Activated CD4-positive, alpha-beta T cell treated with anti-CD3 and anti-CD28 coated beads, Interleukin-2, amount 50 U/mL, for 48 hours (primary cell): ENCODE measurements at regions not wholly inside any gene's neighbourhood (a gene's known extent, or its start where the extent isn't known, plus 50 kb on each side); places are given as distances from the start of the nearest gene placed in this dataset.

Experiments
- DNase-seq, 2 experiments: peaks; one replicate each; pipeline ENCODE4 v3.0.0-alpha.2; 2020

DNA sequence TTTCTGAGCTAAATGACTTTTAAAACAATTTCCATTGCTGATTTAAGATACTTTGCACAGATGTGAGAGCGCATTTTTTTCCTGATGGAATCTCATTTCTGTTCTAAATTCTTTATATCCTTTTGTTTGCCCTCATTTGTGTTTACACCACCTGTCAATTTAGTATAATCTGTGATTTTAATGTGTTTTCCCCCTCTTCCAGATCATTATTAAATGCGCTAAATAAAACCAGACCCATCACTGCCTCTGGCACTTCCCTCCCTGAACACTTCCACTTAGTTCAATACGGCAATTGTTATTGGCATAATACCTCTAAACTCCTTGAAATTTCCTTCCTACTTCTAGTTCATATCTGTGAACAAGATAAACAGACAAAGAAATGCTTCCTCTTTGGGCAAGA lies 186.9 kb upstream of the ADGRL2 start:
- no peak for DNase-seq

DNA sequence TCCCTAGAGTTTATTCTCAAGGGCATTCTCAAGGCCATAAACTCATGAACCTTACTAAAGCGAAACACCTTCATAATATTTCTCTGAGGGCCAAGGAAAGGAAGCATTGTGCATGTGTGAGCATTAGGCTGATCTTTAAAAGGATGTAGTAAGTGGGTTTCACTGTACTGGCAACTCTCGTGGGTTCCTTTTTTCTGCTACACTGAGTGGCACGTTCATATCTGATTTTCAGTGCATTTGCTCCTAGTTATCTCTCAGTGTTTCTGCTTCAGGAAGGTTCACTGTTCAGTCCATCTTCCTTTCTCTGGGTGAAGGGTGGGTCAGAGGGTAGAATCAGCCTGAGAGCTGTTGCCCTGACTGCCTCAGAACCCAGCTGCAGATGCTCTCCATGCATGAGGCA lies 192.8 kb upstream of the ADGRL2 start:
- DNase-seq = no peak

DNA sequence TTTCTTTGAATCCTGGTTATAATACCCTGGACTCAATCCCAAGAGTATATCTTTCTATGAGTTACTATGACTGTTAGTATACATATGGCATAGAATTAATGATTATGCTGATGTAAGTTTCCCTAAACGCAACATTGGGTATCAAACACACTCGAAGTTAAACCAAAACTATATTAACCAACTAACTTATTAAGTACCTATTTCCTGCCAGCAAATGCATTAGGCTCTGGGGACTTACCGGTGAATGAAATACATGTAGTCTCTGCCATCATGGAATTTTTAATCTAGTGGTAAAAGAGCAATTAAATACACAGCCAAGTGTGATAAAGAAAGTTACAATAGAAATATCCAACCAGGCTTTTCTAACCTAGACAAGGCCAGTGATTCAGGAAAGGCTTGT lies 193.6 kb upstream of the ADGRL2 start:
- DNase-seq = no peak

DNA sequence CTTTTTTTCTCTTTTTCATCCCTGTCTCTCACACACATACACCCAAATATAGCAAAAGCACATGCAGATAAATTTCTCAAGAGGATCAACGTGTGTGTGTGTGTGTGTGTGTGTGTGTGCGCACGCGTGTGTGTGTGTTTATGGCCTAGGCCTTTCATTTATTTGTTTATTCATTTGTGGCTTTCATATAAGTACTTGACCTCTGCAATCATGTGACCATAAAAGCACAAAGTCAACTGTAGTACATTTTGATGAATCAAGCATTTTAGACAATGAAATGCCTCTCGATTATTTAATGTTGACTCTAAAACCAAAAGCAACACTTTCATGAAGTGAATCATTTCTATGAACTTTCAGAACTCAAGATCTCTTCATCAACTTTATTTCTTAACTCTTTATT lies 194.1 kb upstream of the ADGRL2 start:
- DNase-seq = no peak

DNA sequence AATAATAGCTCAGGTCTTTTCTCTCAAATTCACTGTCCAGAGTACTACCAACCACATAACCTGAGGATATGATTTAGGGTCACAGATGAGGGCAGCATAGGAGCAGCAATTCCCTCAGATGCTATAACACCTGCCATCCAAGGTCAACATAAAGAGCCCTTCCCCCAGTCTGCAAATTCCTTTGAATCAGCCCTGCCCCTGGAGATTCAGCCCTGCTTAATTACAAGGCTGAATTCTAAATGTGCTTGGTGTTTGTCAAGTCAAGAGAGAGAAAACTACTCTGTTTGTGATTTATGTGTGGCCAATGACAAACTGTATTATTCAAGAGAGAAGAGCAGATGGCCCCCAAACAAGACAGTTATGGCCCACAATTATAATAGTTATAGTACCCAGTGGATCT lies 195.7 kb upstream of the ADGRL2 start:
- DNase-seq = no peak

DNA sequence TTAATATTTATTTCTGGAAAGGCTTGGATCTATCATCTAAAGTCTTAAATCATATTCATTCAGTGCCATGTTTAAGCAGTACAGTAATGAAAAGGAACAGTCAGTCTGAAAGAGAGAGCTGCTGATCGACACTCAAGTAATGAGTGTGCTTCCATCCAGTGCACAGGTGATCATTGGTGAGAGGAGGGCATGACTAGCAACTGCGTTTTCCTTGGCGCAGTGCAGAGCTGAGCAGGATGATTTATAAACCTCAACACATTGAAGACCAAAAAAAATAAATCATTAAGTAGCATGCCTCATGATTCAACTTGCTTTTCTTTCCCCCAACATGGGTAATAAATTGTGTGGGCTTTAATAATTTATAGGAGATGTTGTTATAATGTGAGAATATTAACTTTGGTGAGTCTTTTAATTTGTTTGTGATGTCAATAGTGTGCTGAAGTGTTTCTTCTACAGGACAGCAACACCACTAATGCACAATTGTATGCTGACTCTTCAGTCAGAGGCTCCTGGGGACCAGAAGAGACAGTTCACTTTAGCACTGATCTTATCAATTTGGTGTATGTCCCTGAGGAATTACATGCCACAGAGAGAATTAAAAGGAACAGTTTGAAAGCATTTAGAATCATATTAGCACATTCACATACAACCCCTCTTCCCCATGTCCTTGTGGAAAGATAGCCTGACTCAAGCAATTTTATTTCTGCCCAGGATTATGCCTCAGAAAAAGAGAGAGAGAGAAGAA lies 199.7 kb upstream of the ADGRL2 start:
- DNase-seq = no peak

DNA sequence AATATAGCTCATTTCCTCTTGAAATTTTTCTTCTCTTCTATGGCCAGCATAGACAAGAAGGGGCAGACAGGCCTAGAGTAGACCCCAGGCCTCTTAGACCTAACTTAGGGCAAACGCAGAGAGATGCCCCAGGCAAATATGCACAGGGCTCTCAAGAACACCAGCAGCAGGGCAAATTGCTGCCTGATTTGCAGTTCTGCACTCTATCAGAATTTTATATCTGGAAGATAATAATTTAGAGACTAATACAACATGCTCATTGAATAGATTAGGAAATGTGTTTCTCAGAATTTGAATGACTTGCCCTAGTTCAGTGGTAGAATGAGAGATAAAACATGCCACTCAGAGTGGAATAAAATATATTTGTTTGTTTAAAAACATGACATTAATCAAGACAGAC lies 200.4 kb upstream of the ADGRL2 start:
- no peak for DNase-seq

DNA sequence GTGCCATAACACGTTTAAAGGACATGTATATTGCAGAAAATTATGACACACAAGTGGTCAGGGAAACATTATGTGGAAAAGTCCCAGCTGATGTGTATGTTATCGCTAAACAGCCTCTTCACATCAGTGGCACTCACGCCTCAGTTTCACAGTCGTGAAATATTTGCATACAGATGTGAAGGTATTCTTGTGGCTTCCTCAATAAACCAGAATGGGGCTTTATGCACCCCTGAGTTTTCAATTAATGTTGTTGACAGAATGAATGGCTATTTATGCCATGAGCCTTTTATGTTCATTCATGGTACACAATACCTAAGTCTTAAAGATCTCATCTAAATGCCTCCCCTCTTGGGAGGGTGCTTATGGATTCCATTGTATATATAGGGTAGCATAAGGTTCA lies 202.1 kb upstream of the ADGRL2 start:
- no peak for DNase-seq

DNA sequence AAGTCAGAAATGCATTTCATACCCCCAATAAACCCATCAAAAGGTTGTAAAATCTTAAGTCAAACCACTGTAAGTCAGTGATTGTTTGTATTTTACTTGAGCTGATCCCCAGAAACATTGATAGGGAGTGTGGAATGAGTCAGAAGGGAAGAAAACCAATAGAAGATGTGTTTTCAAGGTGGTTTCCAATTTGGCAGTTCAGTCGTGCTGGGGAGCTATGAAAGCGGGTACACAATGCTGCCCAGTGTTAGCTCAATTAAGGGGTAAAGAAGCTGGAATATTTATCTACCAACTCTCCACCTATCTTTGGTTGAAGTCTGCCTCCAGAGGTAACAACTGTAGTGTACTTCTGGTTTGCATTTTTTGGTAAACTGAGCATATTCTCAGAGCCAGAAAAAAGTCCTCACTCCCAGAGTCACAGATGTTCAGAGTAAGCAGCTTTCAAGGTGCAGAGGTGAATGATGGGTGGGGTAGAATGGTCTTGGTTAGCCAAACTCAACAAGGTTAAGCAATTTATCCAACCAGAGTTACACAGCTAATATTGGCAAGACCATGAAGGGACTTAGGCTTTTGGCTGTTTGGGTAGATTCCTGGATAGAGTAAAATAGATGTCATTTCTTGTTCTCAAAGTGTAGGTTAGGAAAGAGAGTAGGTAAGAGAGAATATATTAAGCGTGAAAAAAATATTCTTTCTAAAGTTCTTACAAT lies 202.9 kb upstream of the ADGRL2 start:
- no peak for DNase-seq

DNA sequence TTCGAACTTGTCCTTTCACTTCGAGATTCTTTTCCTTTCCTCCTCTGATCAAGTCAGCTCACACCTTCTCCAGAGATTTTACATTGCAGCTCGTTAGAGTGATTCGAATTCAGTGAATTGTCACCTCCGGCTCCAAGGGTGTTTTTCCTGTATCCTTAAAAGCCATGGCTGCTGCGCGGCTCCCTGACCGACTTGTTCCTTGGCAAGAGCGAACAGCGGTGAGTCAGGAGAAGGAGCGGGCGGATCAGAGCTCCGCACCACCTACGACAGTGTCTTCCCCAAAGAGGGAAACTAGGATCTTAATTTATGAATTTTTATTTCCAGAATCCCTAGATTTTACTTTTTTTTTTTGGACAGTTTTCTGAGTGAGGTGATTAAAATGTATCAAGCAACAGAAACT lies 204.4 kb upstream of the ADGRL2 start:
- no peak for DNase-seq

DNA sequence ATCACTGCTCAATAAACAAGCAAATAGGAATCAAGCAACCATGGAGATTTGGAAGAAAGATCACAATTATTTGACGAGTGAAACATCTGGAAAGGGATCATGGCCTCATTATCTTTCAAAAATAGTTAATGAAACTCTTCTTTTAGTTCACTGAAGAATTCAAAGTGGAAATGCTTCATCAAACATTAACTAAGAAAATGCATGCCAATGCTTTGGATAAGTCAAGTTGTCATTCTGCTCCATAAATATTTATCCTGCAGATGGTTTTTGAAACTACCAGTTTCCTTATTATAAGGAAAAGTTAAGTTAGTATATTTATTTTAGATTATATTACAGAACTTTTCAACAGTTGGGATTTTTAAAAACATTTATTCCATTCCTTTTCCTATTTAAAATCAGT lies 206.5 kb upstream of the ADGRL2 start:
- DNase-seq = no peak

DNA sequence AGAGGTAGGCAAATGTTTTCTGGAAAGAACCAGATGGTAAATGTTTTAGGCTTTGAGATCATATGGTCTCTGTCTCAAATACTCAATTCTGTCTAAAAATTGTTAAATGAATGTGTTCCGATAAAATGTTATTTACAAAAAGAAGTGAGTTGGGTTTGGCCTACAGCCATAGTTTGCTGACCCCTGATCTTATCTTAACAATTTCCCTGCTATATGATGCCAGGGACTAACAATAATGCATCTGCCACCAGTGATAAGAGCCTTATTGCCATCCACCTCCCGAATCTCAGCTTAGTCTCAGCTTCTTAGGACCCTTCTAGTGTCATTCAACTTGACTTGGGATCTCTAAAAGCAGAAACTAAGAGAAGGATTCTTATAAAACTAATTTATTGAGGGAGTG lies 208.5 kb upstream of the ADGRL2 start:
- DNase-seq = no peak

DNA sequence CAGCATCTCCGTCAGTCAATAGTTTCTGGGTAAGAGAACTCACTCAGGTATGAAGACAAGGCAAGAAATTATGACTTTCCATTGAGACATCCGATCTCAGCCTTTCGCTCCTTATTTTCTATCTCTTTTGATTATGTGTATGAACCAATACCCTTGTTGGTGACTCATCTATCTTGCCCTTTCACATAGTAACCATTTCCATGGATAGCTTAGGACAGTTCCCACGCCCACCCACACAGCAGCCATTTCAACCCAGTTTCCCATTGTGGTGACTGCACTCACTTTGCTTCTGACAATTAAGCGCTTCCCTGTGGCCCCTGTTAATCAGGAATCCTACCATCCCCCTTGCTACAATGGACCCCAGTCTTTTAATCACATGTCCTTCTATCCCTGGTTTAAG lies 210.6 kb upstream of the ADGRL2 start:
- DNase-seq = no peak

DNA sequence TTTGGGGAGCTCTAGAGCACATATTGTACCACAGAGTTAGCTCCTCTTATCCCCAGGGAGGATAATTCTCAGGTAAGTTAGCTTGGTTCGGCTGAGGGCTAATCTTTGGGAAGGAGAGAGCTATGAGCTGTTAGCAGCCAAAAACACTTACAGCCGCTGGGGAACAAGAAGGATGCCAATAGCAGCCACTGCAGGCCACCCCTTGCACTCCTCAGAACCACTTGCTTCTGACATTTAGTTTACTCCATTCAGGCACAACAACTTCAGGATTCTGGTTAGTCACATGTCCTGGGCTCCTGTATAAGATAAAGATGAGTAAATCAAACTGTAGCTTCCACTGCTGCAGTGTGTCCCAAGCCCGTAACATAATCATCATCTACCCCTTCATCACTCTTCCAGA lies 212.6 kb upstream of the ADGRL2 start:
- no peak for DNase-seq

DNA sequence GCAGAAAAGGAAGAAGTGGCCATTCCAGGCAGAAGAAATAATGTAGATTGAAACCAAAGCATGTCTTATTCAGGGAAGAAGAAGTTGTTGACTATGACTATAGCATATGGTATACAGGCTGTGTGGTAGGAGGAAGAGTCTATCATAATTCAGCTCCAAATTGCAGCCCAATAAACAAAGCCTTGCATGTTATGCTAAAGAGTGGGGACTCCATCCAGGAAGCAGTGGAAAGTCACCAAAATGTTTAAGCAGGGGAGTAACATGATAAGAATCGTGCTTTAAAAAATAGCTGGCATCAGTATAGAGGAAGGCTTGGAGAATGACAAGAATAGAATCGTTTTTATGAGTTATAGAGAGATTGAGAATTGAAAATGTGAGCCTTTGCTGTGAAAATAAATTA lies 213.3 kb upstream of the ADGRL2 start:
- DNase-seq = no peak

DNA sequence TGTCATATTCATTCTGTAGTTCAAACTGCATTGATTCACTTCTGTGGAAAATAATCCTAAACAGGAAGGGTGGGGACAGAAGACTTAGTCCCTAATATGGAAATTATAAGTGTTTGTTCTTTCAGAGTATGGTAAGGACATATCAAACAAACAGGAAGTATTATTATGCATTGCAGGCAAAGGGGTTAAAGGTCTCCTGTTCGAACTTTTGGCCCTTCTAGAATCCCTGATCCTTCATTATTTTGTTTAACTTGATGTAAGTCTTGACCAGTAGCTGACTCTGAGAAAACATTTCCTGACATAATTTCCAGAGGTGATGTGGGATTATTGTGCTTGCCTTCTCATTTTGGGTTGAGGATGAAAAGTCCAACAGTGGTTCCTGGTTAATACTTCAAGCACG lies 215.4 kb upstream of the ADGRL2 start:
- no peak for DNase-seq

DNA sequence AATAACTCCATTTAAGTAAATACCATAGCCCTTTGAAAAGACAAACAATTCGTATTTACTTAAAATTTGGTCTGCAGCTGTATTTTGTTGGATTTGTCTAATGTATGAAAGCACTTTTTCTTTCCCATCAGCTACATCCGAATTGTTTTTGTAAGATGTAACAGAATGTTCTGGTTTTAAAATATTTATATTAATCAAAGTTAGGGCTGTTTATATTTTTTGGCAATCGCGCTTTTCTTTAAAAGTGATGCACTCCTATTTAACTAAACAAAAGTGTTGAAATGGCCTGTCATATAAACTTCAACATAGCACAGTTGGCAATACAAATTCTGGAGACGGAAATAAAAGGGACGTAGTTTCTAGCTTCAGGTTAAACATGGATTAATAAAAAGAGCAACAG lies 216.3 kb upstream of the ADGRL2 start:
- no peak for DNase-seq

DNA sequence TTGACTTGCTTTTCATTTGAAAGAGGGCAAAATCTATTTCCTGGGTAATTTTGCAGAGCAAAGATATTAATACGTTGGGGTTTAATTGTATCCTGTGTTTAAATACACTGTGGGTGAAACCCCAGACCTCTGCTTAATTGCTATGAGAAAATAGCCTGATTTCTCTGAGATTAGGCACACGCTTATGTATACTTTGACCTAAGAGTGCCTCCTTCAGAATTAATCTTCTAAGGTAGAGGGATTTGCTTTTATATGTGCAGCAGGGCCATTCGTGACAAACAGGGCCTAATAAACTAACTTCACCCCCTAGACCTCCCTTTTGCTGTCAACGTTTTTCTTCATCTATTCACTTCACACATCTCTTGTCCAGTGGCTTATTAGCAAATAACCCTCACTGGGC lies 216.9 kb upstream of the ADGRL2 start:
- DNase-seq = no peak

DNA sequence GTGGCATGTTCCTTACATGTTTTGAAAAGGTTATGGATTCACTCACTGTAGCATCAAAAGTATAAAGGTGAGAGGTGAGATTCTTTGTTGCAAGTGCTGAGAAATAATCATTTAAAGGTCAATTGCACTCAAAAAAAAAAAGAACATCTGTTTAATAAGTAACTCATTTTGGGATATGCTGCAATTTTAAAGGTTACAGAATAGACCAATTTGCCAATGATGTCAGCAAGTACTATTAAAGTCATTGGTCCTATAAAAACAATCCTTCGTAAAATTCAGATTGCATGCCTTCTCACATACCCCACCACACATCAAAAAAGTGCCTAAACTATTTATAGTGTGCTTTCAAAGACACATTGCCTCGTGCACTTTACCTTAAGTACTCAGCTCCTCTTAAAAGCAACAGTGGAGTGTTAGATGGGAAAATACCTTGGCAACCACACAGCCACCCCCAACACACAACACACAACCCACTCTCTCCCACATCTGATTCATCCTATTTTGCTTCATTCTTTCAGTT lies 218.2 kb upstream of the ADGRL2 start:
- no peak for DNase-seq

DNA sequence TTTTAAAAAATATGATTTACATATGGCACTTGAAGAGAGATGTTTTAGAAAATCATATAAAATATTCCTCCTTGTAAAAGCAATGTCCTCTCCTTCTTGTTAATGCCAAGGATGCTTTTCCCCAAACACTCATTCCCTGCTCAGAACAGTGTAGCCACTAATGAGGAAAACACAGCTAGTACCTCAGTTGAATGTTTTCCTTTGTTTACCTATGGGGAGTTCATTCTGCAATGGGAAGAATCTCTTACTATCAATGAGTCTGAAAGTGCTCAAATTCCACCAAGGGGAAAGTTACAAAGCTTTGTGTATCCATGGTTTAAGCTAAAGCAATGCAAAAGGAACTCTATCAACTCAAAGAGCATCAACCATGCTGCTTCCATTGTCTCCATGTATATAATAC lies 221.9 kb upstream of the ADGRL2 start:
- DNase-seq = no peak

DNA sequence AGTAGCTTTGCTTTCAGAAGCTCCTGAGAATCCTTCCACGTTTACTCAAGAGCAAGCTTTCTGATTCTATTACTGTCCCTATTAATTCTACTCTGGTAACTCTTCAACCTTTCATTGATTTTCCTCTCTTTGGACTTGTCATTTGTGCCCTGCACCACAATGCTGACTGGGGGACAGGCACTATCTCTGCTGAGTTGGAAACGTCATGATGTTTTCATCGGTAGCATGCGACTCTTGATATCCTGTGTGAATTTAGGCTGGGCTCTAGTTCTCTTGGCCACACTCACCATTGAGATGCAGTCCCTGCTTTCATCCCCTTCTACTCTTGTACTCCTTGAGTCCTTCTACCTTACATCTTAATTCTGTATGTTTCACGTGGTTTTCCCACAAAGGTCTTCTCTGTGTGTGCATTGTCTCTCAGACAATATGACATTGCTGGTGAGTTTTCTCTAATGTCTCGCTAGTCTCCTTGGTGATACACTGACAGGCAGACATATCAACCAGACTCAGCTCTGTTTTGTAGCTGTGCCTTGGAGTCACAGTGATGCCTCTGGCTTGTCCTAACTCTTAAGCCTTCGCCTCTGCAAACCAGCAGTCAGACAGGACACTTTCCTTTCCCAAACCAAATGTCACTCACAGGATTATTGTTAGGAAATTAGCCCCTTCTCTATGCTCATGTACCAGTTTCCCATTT lies 223.6 kb upstream of the ADGRL2 start:
- DNase-seq = no peak

DNA sequence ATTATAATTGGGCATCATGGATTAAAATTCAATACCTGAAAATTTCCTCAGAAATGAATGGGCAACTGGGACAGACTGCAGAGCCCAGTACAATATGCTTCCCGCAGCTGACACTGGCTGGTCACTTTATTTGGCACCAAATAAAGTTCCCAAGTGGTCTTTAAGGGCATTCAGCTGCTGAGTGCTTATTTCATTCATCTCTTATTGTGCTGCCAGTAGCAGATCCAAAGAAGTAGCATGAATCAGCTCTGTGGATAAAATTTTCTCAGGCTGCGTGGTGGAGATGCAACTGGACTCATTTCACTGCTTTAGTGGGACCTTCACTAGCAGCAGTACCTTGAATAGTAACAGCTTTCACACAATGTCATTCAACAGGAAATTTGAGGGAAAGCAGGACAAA lies 226.3 kb upstream of the ADGRL2 start:
- DNase-seq = no peak

DNA sequence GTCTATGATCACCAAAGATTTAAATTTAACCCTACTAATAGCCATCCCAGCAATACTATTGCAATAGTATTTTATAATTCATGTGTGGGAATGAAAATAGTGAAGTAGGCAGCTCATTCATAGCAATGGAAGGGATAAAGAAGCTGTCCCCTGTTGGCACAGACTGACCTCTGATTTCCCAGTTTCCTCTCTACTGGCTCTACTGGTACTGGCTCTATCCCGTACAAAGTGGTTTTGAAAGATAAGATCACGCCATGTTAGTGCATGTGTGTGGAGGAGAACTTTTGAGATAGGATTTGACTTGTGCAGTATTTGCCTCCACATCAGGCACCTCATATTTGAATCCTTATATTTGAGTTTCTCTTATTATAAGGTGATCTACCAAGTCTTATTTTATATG lies 227.3 kb upstream of the ADGRL2 start:
- DNase-seq = no peak

DNA sequence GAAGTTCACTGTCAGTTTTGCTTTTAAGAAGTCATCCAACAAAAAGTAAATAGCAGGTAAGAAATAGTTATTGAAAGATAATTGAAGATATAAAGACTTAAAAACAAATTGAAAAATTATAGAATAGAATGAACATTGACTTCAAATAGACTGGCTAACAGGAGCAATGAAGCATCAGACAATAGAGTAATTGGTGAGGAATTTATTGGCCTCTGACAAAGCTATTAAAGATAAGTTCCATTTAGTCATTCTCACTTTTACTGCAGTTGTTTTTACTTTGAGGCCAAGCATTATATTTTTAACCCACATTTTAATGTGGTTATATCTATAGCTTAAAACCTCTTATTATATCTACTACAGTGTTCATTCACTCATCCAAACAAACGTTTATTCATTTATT lies 228.8 kb upstream of the ADGRL2 start:
- DNase-seq = no peak
